PC-3 (cell line): ENCODE measurements at regions not wholly inside any gene's neighbourhood (a gene's known extent, or its start where the extent isn't known, plus 50 kb on each side); places are given as distances from the start of the nearest gene placed in this dataset.

Experiments
- ATAC-seq: fragments of 200-7000 bp; cut with Tn5 transposase; 2 replicates; pipeline ENCODE4 v1.9.1; 2020; ENCODE audit warnings: mild to moderate bottlenecking, moderate library complexity
- BruUV-seq: library from RNA; stranded (reverse); fragments of 400-500 nt; replicated peaks from 2 replicates; lab custom pipeline; 2021; lab: Mats Ljungman, UMichigan
- CTCF ChIA-PET: fragments of 300-600 bp; sonication (Branson Sonifier 250); formaldehyde crosslinking; loops from one replicate; lab custom pipeline; 2022; ENCODE audit warnings: antibody characterized with exemption; lab: Charles Lee
- POLR2A ChIA-PET: fragments of 300-600 bp; sonication (Branson Sonifier 250); formaldehyde crosslinking; loops from one replicate; lab custom pipeline; 2022; ENCODE audit warnings: antibody characterized with exemption; ENCODE audit not compliant: unreplicated experiment; lab: Charles Lee
- DNase-seq: peaks from one replicate; pipeline ENCODE4 v3.0.0-alpha.2; 2015
- H2AFZ ChIP-seq: fragments of 300-600 bp; sonication (generic); 2 replicates; pipeline ENCODE4 v1.6.0; 2016; ENCODE audit warnings: antibody characterized with exemption, low read length
- H3F3A ChIP-seq: fragments of 300-600 bp; sonication (generic); one replicate; pipeline ENCODE4 v1.6.0; 2017; ENCODE audit warnings: antibody characterized with exemption, low read length, control low read depth, mild to moderate bottlenecking; ENCODE audit not compliant: unreplicated experiment
- H3K27ac ChIP-seq: fragments of 300-600 bp; sonication (generic); 2 replicates; pipeline ENCODE4 v1.5.1; 2016; ENCODE audit warnings: mild to moderate bottlenecking, low read length
- H3K27me3 ChIP-seq: fragments of 300-600 bp; sonication (generic); 2 replicates; pipeline ENCODE4 v1.6.1; 2016; ENCODE audit warnings: low read length, mixed read lengths
- H3K36me3 ChIP-seq: fragments of 300-600 bp; sonication (generic); 2 replicates; pipeline ENCODE4 v1.6.1; 2016; ENCODE audit warnings: low read depth, mixed run types, low read length, mixed read lengths
- H3K4me1 ChIP-seq: fragments of 300-600 bp; sonication (generic); 2 replicates; pipeline ENCODE4 v1.5.1; 2016; ENCODE audit warnings: low read length; ENCODE audit not compliant: insufficient read depth
- H3K4me2 ChIP-seq: fragments of 300-600 bp; sonication (generic); 2 replicates; pipeline ENCODE4 v1.6.0; 2016; ENCODE audit warnings: low read length
- H3K4me3 ChIP-seq: fragments of 300-600 bp; sonication (generic); 2 replicates; pipeline ENCODE4 v1.5.1; 2016; ENCODE audit warnings: mild to moderate bottlenecking, low read length, mixed read lengths
- H3K79me2 ChIP-seq: fragments of 300-600 bp; sonication (generic); 2 replicates; pipeline ENCODE4 v1.6.1; 2017; ENCODE audit warnings: low read length, mixed read lengths
- H3K9ac ChIP-seq: fragments of 300-600 bp; sonication (generic); 2 replicates; pipeline ENCODE4 v1.6.0; 2016; ENCODE audit warnings: mild to moderate bottlenecking, low read length
- H3K9me2 ChIP-seq: fragments of 300-600 bp; sonication (generic); replicated peaks from 2 replicates; pipeline ENCODE4 v1.6.1; 2016; ENCODE audit warnings: mixed run types, low read length, mixed read lengths
- H3K9me3 ChIP-seq: fragments of 300-600 bp; sonication (generic); 2 replicates; pipeline ENCODE4 v1.6.1; 2016; ENCODE audit warnings: low read length, mixed read lengths
- H4K20me1 ChIP-seq: fragments of 300-600 bp; sonication (generic); 2 replicates; pipeline ENCODE4 v1.6.1; 2016; ENCODE audit warnings: low read length, mixed read lengths
- EZH2 ChIP-seq: fragments of 300-600 bp; sonication (generic); IDR thresholded peaks from one replicate; pipeline ENCODE4 v1.6.1; 2017; ENCODE audit warnings: antibody characterized with exemption, mild to moderate bottlenecking, low read length; ENCODE audit not compliant: unreplicated experiment
- EZH2phosphoT487 ChIP-seq: fragments of 300-600 bp; sonication (generic); IDR thresholded peaks from 2 replicates; pipeline ENCODE4 v1.6.1; 2018; ENCODE audit warnings: mild to moderate bottlenecking, antibody characterized with exemption, low read length, borderline replicate concordance
- intact Hi-C: fragments of 100-400 bp; cut with micrococcal nuclease; formaldehyde crosslinking; loops from 2 replicates; pipeline ENCODE4 v1.9.0; 2023
- TF ChIP-seq, protein P1 (sequence below): fragments of 300-600 bp; sonication (generic); conservative IDR thresholded peaks from 2 replicates; pipeline ENCODE4 v1.5.1; 2017; ENCODE audit warnings: antibody characterized with exemption, low read depth, mild to moderate bottlenecking, low read length

GRCh38 chr13:40146063-40146462, 490.6 kb downstream of the COG6 start:
- no peaks in the 10 kb centered on the region for H3F3A ChIP-seq
- no peaks in the 10 kb centered on the region for H3K9me3 ChIP-seq
- H3K4me2 ChIP-seq: no peak overlapping the region
- TF ChIP-seq EZH2: no peak
- TF ChIP-seq, protein P1, sequence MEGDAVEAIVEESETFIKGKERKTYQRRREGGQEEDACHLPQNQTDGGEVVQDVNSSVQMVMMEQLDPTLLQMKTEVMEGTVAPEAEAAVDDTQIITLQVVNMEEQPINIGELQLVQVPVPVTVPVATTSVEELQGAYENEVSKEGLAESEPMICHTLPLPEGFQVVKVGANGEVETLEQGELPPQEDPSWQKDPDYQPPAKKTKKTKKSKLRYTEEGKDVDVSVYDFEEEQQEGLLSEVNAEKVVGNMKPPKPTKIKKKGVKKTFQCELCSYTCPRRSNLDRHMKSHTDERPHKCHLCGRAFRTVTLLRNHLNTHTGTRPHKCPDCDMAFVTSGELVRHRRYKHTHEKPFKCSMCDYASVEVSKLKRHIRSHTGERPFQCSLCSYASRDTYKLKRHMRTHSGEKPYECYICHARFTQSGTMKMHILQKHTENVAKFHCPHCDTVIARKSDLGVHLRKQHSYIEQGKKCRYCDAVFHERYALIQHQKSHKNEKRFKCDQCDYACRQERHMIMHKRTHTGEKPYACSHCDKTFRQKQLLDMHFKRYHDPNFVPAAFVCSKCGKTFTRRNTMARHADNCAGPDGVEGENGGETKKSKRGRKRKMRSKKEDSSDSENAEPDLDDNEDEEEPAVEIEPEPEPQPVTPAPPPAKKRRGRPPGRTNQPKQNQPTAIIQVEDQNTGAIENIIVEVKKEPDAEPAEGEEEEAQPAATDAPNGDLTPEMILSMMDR: peak; percentile 24; the same call in 1 of the 2 replicates
- no peak for TF ChIP-seq EZH2phosphoT487
- peak overlapping the region; percentile 48; the same call in 1 of the 2 replicates for H2AFZ ChIP-seq
- H3K27ac ChIP-seq: no peak overlapping the region
- H3K4me1 ChIP-seq: peaks cover 9% of the 10 kb centered on the region
- DNase-seq (no peak), ATAC-seq (no peak)
- no peak overlapping the region for H3K9ac ChIP-seq
- no peaks in the 10 kb centered on the region for H3K79me2 ChIP-seq
- H3K36me3 ChIP-seq: no peaks in the 10 kb centered on the region
- intact Hi-C loops: loop anchor here (5.0 kb wide), 1 partner anchor 416 kb away; no protein-coding TSS in a partner anchor
- H3K9me2 ChIP-seq: no peaks in the 10 kb centered on the region
- no peaks in the 10 kb centered on the region for H4K20me1 ChIP-seq
- BruUV-seq: no TSS peak
- CTCF ChIA-PET: no interaction called here
- POLR2A ChIA-PET: no interaction called here
- H3K27me3 ChIP-seq: no peaks in the 10 kb centered on the region
- H3K4me3 ChIP-seq: no peak overlapping the region

DNA sequence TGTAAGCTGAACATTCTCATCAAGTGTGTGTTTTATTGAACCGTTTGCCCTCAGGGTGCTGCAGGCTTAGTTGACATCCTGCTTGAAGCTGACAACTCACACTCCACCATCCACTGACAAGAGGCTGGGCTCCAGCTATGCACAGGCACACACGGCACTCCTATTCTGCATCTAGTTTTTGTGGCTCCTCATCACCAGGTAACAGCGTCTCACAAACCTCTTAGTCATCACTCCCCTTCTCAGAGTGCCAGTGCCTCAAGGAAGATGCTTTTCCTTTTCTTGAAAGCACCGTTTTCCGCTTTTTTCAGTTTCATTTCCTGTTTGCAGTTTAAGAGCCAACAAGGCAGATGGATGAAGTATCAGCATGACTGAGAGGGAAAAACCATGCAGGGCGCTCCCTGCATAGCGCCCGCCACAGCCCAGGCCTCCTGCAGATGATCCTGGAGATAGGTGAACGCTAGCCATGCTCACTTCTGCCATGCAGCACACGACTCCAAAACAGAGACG, 491.2 kb downstream of the COG6 start:
- TF ChIP-seq, protein P1: no peak
- no peak for TF ChIP-seq EZH2phosphoT487
- no peak for TF ChIP-seq EZH2
- Histone ChIP-seq H3K79me2 (no peaks in the 10 kb centered on the region), H3K27me3 (no peaks in the 10 kb centered on the region), H3K9ac (no peak overlapping the region), H3F3A (no peaks in the 10 kb centered on the region), H3K9me2 (no peaks in the 10 kb centered on the region), H3K9me3 (no peaks in the 10 kb centered on the region), H3K36me3 (no peaks in the 10 kb centered on the region), H3K4me2 (no peak overlapping the region), H3K27ac (no peak overlapping the region), H3K4me3 (no peak overlapping the region), H2AFZ (no peak overlapping the region), H3K4me1 (peaks cover 13% of the 10 kb centered on the region), H4K20me1 (no peaks in the 10 kb centered on the region)
- BruUV-seq: no TSS peak
- ATAC-seq (no peak), DNase-seq (no peak)
- CTCF ChIA-PET: no interaction called here
- POLR2A ChIA-PET: no interaction called here
- intact Hi-C loops: loop anchor here (5.0 kb wide), 1 partner anchor 416 kb away; no protein-coding TSS in a partner anchor

- intact Hi-C loops: loop anchor here (5.0 kb wide), 1 partner anchor 414 kb away; no protein-coding TSS in a partner anchor
- Histone ChIP-seq H3K9me3 (no peaks in the 10 kb centered on the region), H3K4me1 (peaks cover 22% of the 10 kb centered on the region), H3F3A (no peaks in the 10 kb centered on the region), H3K4me3 (no peak overlapping the region), H3K27me3 (no peaks in the 10 kb centered on the region), H2AFZ (no peak overlapping the region), H3K9ac (no peak overlapping the region), H3K27ac (no peak overlapping the region), H3K36me3 (no peaks in the 10 kb centered on the region), H4K20me1 (no peaks in the 10 kb centered on the region), H3K79me2 (no peaks in the 10 kb centered on the region), H3K9me2 (no peaks in the 10 kb centered on the region), H3K4me2 (no peak overlapping the region)
- no TSS peak for BruUV-seq
- ChIA-PET CTCF (no interaction called here), POLR2A (no interaction called here)
- ATAC-seq (no peak), DNase-seq (no peak)
- no peak for TF ChIP-seq EZH2
- no peak for TF ChIP-seq EZH2phosphoT487
- TF ChIP-seq, protein P1: no peak
Measured at GRCh38 chr13:40148101-40148500, 492.6 kb downstream of the COG6 start.
